ENCODE measurements at regions not wholly inside any gene's neighbourhood (a gene's known extent, or its start where the extent isn't known, plus 50 kb on each side); places are given as distances from the start of the nearest gene placed in this dataset.

DNA sequence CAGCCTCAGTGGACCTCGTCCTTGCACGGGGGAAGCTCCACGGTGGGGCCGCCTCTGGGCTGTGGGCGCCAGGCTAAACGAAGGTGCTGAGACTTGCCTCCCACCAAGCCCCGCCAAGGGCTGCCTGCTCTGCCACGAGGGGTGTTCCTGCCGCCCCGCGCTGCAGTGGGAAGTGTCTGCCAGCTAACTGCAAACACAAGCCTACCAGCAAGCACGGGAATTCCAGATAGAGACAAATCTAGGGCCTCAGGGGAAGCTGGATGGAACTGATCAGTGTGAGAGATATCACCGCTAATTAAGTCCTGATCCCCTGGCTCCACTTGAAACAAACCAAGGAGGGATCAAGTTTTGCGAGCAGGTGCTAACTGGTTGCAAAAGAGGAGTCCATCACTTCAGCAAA is 181.6 kb upstream of the LEF1 start:
- Histone ChIP-seq H3K79me2 (ENCODE audit: insufficient read depth, low read depth) (no peaks in the 10 kb centered on the region), H3K4me2 (no peak overlapping the region), H3K9ac (no peak overlapping the region), H3K4me3 (IDR thresholded peaks at IDR 0.05; ENCODE audit: insufficient read depth, low read depth, low read length) (no peak overlapping the region), H3K36me3 (ENCODE audit: insufficient read depth) (no peaks in the 10 kb centered on the region), H2AFZ (ENCODE audit: low read depth) (no peak overlapping the region), H3K27ac (no peak overlapping the region), H4K20me1 (ENCODE audit: insufficient read depth) (no peaks in the 10 kb centered on the region), H3K4me1 (ENCODE audit: low read depth, poor library complexity, severe bottlenecking) (peaks cover 35% of the 10 kb centered on the region), H3K27me3 (ENCODE audit: insufficient read depth, low read depth) (no peaks in the 10 kb centered on the region)
- TF ChIP-seq, protein P1, sequence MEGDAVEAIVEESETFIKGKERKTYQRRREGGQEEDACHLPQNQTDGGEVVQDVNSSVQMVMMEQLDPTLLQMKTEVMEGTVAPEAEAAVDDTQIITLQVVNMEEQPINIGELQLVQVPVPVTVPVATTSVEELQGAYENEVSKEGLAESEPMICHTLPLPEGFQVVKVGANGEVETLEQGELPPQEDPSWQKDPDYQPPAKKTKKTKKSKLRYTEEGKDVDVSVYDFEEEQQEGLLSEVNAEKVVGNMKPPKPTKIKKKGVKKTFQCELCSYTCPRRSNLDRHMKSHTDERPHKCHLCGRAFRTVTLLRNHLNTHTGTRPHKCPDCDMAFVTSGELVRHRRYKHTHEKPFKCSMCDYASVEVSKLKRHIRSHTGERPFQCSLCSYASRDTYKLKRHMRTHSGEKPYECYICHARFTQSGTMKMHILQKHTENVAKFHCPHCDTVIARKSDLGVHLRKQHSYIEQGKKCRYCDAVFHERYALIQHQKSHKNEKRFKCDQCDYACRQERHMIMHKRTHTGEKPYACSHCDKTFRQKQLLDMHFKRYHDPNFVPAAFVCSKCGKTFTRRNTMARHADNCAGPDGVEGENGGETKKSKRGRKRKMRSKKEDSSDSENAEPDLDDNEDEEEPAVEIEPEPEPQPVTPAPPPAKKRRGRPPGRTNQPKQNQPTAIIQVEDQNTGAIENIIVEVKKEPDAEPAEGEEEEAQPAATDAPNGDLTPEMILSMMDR (conservative IDR thresholded peaks at IDR 0.05; ENCODE audit: low read depth, low read length): no peak

DNA sequence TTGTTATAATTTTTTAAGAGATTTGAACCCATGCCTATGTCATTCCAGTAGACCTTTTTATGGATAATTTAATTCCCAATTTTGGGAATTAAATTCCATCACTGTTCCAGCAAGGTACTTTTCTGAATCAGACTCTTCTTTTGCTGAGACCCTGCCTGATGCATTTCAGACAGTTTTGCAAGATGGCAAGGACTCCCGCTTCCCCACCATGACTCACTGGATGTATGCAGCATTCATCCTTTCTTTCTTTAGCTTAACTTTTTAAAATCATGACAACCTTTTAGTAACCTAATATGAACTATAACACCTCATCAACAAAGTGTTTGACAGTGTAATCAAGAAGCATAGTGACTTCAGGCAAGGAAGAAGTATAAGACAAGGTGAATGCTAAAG is 178.1 kb upstream of the LEF1 start:
- H3K9ac ChIP-seq: no peak overlapping the region
- no peaks in the 10 kb centered on the region for H3K36me3 ChIP-seq (ENCODE audit: insufficient read depth)
- TF ChIP-seq, protein P1 (conservative IDR thresholded peaks at IDR 0.05; ENCODE audit: low read depth, low read length): no peak
- no peak overlapping the region for H3K27ac ChIP-seq
- H4K20me1 ChIP-seq (ENCODE audit: insufficient read depth): no peaks in the 10 kb centered on the region
- H3K4me2 ChIP-seq: peak overlapping the region; percentile 61
- H3K4me3 ChIP-seq (IDR thresholded peaks at IDR 0.05; ENCODE audit: insufficient read depth, low read depth, low read length): no peak overlapping the region
- H3K79me2 ChIP-seq (ENCODE audit: insufficient read depth, low read depth): no peaks in the 10 kb centered on the region
- H3K4me1 ChIP-seq (ENCODE audit: low read depth, poor library complexity, severe bottlenecking): peaks cover 38% of the 10 kb centered on the region
- H2AFZ ChIP-seq (ENCODE audit: low read depth): no peak overlapping the region
- H3K27me3 ChIP-seq (ENCODE audit: insufficient read depth, low read depth): no peaks in the 10 kb centered on the region

DNA sequence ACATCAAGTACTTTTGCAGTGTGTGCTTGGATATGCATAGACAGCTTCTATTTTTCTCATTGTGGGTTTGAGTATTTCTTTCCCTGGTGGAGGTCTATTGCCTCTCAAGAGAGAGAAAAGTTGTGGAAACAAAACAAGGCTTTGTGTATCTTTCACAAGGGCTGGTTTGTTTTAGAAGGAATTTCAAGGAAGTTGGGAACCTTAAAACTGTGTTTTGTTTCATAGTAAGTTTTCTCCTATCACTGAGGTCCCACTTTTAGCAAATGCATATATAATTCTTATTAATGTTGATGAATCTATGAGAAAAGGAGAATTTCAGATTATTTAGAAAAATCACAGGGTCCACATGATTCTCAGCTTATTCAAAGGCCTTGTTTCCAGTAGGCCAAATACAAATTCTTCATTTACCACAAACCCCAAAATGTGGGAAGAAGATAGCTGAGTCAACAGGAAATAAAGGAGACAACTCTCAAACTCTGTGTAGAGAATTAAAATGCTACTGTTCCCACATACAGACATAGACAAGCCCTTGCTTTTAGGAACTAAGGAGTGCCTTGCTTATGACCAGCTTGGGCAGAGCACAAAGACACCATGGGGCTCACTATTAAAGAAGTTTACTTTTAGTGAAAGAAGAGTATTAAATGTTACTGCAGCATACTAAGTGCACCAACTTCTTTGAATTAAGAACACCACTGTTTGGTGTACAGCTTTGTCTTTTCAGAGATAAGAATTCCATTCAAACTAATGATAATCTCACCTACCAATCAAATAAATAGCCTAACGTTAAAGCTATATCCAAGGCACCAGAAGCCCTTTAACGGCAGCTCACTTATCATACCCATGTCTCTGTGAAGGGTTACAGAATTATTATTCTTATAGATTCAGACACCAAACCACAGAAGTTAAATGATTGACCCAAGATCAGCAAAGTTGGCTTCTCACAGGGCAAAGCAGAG is 177.4 kb upstream of the LEF1 start:
- Histone ChIP-seq H3K27ac (peak overlapping the region; percentile 17; the same call in 1 of the 2 replicates), H3K36me3 (ENCODE audit: insufficient read depth) (no peaks in the 10 kb centered on the region), H3K79me2 (ENCODE audit: insufficient read depth, low read depth) (no peaks in the 10 kb centered on the region), H3K9ac (no peak overlapping the region), H2AFZ (ENCODE audit: low read depth) (no peak overlapping the region), H3K27me3 (ENCODE audit: insufficient read depth, low read depth) (no peaks in the 10 kb centered on the region), H3K4me2 (peak overlapping the region; percentile 61), H4K20me1 (ENCODE audit: insufficient read depth) (no peaks in the 10 kb centered on the region), H3K4me3 (IDR thresholded peaks at IDR 0.05; ENCODE audit: insufficient read depth, low read depth, low read length) (no peak overlapping the region), H3K4me1 (ENCODE audit: low read depth, poor library complexity, severe bottlenecking) (peaks cover 42% of the 10 kb centered on the region)
- TF ChIP-seq, protein P1 (conservative IDR thresholded peaks at IDR 0.05; ENCODE audit: low read depth, low read length): no peak

DNA sequence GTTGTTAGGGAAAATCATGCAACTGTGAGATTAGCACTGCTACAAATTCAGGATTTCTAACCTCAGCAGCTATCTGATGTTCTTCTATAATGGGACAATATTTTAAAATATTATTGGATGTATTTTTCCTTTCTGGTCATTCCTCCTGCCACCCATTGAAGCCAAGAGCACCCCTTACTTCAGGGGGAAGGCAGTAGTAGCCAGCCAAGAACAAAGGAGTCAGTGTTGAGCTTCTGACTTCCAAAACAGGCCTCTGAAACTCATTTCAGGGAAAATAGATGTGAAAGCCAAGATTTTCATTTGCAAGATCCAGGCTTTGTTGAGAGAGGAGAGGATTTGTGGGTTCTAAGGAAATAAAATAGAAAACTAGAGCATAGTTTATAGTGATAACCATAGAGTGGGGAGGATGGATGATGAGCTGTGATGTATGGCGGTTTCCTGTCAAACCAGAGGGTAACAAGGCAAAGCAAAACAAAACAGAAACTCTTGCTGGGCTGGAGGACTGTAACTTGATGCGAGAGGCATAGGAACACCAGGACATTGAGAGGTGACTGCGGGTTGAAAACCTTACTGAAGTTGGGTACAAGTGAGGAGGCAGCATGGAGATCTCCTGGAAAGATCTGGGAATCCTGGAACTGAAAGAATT is 173.7 kb upstream of the LEF1 start:
- no peaks in the 10 kb centered on the region for H3K79me2 ChIP-seq (ENCODE audit: insufficient read depth, low read depth)
- TF ChIP-seq, protein P1 (conservative IDR thresholded peaks at IDR 0.05; ENCODE audit: low read depth, low read length): no peak
- no peaks in the 10 kb centered on the region for H3K27me3 ChIP-seq (ENCODE audit: insufficient read depth, low read depth)
- no peaks in the 10 kb centered on the region for H3K36me3 ChIP-seq (ENCODE audit: insufficient read depth)
- peak overlapping the region; percentile 24; the same call in 1 of the 2 replicates for H3K4me2 ChIP-seq
- peaks cover 79% of the 10 kb centered on the region for H3K4me1 ChIP-seq (ENCODE audit: low read depth, poor library complexity, severe bottlenecking)
- no peaks in the 10 kb centered on the region for H4K20me1 ChIP-seq (ENCODE audit: insufficient read depth)
- no peak overlapping the region for H2AFZ ChIP-seq (ENCODE audit: low read depth)
- H3K9ac ChIP-seq: no peak overlapping the region
- H3K27ac ChIP-seq: no peak overlapping the region
- H3K4me3 ChIP-seq (IDR thresholded peaks at IDR 0.05; ENCODE audit: insufficient read depth, low read depth, low read length): no peak overlapping the region
